HEK293 (cell line): ENCODE measurements at regions not wholly inside any gene's neighbourhood (a gene's known extent, or its start where the extent isn't known, plus 50 kb on each side); places are given as distances from the start of the nearest gene placed in this dataset.

Source experiments
- CTCF ChIA-PET: fragments of 350-600 bp; formaldehyde crosslinking; extraction: SDS; loops from one replicate; lab custom pipeline; 2021; ENCODE audit warnings: antibody characterized with exemption; lab: Yijun Ruan, JAX
- POLR2A ChIA-PET: fragments of 300-600 bp; formaldehyde crosslinking; extraction: SDS; loops from one replicate; lab custom pipeline; 2020; ENCODE audit warnings: antibody characterized with exemption, inconsistent platforms; lab: Yijun Ruan, JAX
- H3K27ac ChIP-seq: fragments of 200-500 bp; sonication (Bioruptor generic); 2 replicates; pipeline ENCODE4 v1.5.1; 2014; ENCODE audit warnings: low read depth, low read length, control low read depth, inconsistent platforms; ENCODE audit errors: extremely low read depth
- H3K36me3 ChIP-seq, 2 experiments: fragments of 200-500 bp in 1 of 2; sonication (Bioruptor generic) in 1 of 2; 1 replicate in 1 of 2; 2 replicates in 1 of 2; pipeline ENCODE4 v1.5.1; 2014 to 2017; ENCODE audit warnings: inconsistent platforms in 2 of 2, low read length in 2 of 2; ENCODE audit not compliant: control insufficient read depth in 2 of 2, insufficient read depth in 1 of 2
- H3K4me1 ChIP-seq: fragments of 200-500 bp; sonication (Bioruptor generic); 2 replicates; pipeline ENCODE4 v1.5.1; 2014; ENCODE audit warnings: mild to moderate bottlenecking, low read length, inconsistent platforms; ENCODE audit not compliant: control insufficient read depth, insufficient read depth
- H3K4me3 ChIP-seq: 2 replicates; pipeline ENCODE4 v1.5.1; 2011; ENCODE audit warnings: low read depth, mild to moderate bottlenecking, control low read depth, low read length, moderate library complexity
- H3K9me3 ChIP-seq: fragments of 200-500 bp; sonication (Bioruptor generic); 2 replicates; pipeline ENCODE4 v1.5.1; 2014; ENCODE audit warnings: low read depth, low read length, inconsistent platforms; ENCODE audit not compliant: control insufficient read depth, insufficient read depth
- FEZF1 ChIP-seq: fragments of 450-650 bp; formaldehyde crosslinking; IDR thresholded peaks from 2 replicates; pipeline ENCODE4 v1.5.1; 2016; ENCODE audit warnings: missing biosample characterization, missing genetic modification characterization
- OSR2 ChIP-seq: fragments of 450-650 bp; formaldehyde crosslinking; IDR thresholded peaks from 2 replicates; pipeline ENCODE4 v1.5.1; 2016; ENCODE audit warnings: missing biosample characterization, missing genetic modification characterization
- ZIC2 ChIP-seq: fragments of 450-650 bp; formaldehyde crosslinking; IDR thresholded peaks from 2 replicates; pipeline ENCODE4 v1.5.1; 2016; ENCODE audit warnings: missing biosample characterization, missing genetic modification characterization
- ZNF114 ChIP-seq: fragments of 450-650 bp; formaldehyde crosslinking; IDR thresholded peaks from 2 replicates; pipeline ENCODE4 v1.5.0; 2017; ENCODE audit warnings: missing biosample characterization, missing genetic modification characterization
- ZNF248 ChIP-seq: fragments of 450-650 bp; formaldehyde crosslinking; IDR thresholded peaks from 2 replicates; pipeline ENCODE4 v1.5.1; 2017; ENCODE audit warnings: missing biosample characterization, missing genetic modification characterization
- ZNF335 ChIP-seq: fragments of 450-650 bp; formaldehyde crosslinking; conservative IDR thresholded peaks from 2 replicates; pipeline ENCODE4 v1.5.1; 2016; ENCODE audit warnings: missing biosample characterization, missing genetic modification characterization
- ZNF560 ChIP-seq: fragments of 450-650 bp; formaldehyde crosslinking; IDR thresholded peaks from 2 replicates; pipeline ENCODE4 v1.5.1; 2017; ENCODE audit warnings: missing biosample characterization, missing genetic modification characterization, borderline replicate concordance
- ZNF701 ChIP-seq: fragments of 450-650 bp; formaldehyde crosslinking; IDR thresholded peaks from 2 replicates; pipeline ENCODE4 v1.5.1; 2016; ENCODE audit warnings: missing biosample characterization, missing genetic modification characterization
- ZNF776 ChIP-seq: fragments of 450-650 bp; formaldehyde crosslinking; IDR thresholded peaks from 2 replicates; pipeline ENCODE4 v1.5.0; 2017; ENCODE audit warnings: missing biosample characterization, missing genetic modification characterization, borderline replicate concordance
- TF ChIP-seq, protein P1 (sequence below): fragments of 450-650 bp; formaldehyde crosslinking; IDR thresholded peaks from 2 replicates; pipeline ENCODE4 v1.5.1; 2016; ENCODE audit warnings: missing biosample characterization, missing genetic modification characterization
- TF ChIP-seq, protein P2 (sequence below): fragments of 450-650 bp; formaldehyde crosslinking; IDR thresholded peaks from 2 replicates; pipeline ENCODE4 v1.5.0; 2017; ENCODE audit warnings: missing biosample characterization, missing genetic modification characterization, borderline replicate concordance
- TF ChIP-seq, protein P3 (sequence below): fragments of 450-650 bp; formaldehyde crosslinking; IDR thresholded peaks from 2 replicates; pipeline ENCODE4 v1.5.1; 2016; ENCODE audit warnings: missing biosample characterization, missing genetic modification characterization

DNA sequence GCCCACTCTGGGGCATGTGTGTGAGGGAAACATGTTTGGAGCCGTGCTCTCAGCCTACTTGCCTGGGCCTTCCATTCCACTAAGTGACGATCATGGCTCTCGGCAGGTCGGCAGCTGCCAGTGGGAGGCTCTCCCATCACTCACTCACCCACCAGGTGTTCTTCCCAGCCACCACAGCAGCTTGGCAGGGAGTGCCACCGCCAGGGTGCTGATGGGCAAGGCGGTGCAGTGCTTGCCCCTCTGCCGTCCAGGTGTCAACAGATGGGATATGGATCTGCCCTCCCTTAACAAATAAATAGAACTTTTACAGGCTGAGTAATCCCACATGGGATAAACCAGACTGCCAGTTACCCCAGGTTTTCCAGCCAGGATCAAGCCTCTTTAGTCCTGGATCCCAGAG lies 205.5 kb upstream of the TMEM45B start:
- TF ChIP-seq ZIC2 = peak; percentile 41
- no peak for TF ChIP-seq ZNF114 (tag by site-specific recombination)
- TF ChIP-seq, all 188 proteins: peak for 1
- no peaks in the 10 kb centered on the region for H3K36me3 ChIP-seq
- ChIA-PET POLR2A (no interaction called here), CTCF (no interaction called here)
- H3K4me1 ChIP-seq = 0 out of 2 replicates have a peak, but pooled peaks cover 3% of the 10 kb centered on the region
- H3K4me3 ChIP-seq = no peak overlapping the region
- no peak overlapping the region for H3K27ac ChIP-seq
- no peaks in the 10 kb centered on the region for H3K9me3 ChIP-seq

GRCh38 chr11:129610545-129610944 lies 205.1 kb upstream of the TMEM45B start:
- TF ChIP-seq ZNF701 (no peak), ZNF335 (no peak)
- TF ChIP-seq, protein P1, sequence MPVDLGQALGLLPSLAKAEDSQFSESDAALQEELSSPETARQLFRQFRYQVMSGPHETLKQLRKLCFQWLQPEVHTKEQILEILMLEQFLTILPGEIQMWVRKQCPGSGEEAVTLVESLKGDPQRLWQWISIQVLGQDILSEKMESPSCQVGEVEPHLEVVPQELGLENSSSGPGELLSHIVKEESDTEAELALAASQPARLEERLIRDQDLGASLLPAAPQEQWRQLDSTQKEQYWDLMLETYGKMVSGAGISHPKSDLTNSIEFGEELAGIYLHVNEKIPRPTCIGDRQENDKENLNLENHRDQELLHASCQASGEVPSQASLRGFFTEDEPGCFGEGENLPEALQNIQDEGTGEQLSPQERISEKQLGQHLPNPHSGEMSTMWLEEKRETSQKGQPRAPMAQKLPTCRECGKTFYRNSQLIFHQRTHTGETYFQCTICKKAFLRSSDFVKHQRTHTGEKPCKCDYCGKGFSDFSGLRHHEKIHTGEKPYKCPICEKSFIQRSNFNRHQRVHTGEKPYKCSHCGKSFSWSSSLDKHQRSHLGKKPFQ = no peak
- TF ChIP-seq, protein P2, sequence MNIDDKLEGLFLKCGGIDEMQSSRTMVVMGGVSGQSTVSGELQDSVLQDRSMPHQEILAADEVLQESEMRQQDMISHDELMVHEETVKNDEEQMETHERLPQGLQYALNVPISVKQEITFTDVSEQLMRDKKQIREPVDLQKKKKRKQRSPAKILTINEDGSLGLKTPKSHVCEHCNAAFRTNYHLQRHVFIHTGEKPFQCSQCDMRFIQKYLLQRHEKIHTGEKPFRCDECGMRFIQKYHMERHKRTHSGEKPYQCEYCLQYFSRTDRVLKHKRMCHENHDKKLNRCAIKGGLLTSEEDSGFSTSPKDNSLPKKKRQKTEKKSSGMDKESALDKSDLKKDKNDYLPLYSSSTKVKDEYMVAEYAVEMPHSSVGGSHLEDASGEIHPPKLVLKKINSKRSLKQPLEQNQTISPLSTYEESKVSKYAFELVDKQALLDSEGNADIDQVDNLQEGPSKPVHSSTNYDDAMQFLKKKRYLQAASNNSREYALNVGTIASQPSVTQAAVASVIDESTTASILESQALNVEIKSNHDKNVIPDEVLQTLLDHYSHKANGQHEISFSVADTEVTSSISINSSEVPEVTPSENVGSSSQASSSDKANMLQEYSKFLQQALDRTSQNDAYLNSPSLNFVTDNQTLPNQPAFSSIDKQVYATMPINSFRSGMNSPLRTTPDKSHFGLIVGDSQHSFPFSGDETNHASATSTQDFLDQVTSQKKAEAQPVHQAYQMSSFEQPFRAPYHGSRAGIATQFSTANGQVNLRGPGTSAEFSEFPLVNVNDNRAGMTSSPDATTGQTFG = no peak
- Histone ChIP-seq H3K4me3 (no peak overlapping the region), H3K4me1 (0 out of 2 replicates have a peak, but pooled peaks cover 3% of the 10 kb centered on the region), H3K27ac (no peak overlapping the region), H3K36me3 (no peaks in the 10 kb centered on the region), H3K9me3 (no peaks in the 10 kb centered on the region)
- ChIA-PET POLR2A (no interaction called here), CTCF (no interaction called here)

- H3K4me3 ChIP-seq = no peak overlapping the region
- peak overlapping the region; percentile 34; the same call in 1 of the 2 replicates for H3K27ac ChIP-seq
- no peaks in the 10 kb centered on the region for H3K9me3 ChIP-seq
- ChIA-PET CTCF (interaction anchor here (0.6 to 1.6 kb wide), 4 partner anchors 13 to 246 kb away, joined by 3 to 4 read pairs (median 4); no protein-coding TSS in a partner anchor), POLR2A (no interaction called here)
- TF ChIP-seq ZNF776 (tag by site-specific recombination) (no peak), OSR2 (tag by site-specific recombination) (peak; percentile 40; the same call in 1 of the 2 replicates), FEZF1 (peak; percentile 87), ZNF560 (tag by site-specific recombination) (no peak), ZNF248 (tag by site-specific recombination) (no peak)
- TF ChIP-seq, protein P3, sequence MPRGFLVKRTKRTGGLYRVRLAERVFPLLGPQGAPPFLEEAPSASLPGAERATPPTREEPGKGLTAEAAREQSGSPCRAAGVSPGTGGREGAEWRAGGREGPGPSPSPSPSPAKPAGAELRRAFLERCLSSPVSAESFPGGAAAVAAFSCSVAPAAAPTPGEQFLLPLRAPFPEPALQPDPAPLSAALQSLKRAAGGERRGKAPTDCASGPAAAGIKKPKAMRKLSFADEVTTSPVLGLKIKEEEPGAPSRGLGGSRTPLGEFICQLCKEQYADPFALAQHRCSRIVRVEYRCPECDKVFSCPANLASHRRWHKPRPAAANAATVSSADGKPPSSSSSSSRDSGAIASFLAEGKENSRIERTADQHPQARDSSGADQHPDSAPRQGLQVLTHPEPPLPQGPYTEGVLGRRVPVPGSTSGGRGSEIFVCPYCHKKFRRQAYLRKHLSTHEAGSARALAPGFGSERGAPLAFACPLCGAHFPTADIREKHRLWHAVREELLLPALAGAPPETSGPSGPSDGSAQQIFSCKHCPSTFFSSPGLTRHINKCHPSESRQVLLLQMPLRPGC (tag by site-specific recombination) = no peak
- 0 out of 2 replicates have a peak, but pooled peaks cover 3% of the 10 kb centered on the region for H3K4me1 ChIP-seq
- H3K36me3 ChIP-seq = no peaks in the 10 kb centered on the region
Observed at GRCh38 chr11:129611661-129612446, 203.8 kb upstream of the TMEM45B start.
